ENCODE measurements at regions not wholly inside any gene's neighbourhood (a gene's known extent, or its start where the extent isn't known, plus 50 kb on each side); places are given as distances from the start of the nearest gene placed in this dataset.

DNA sequence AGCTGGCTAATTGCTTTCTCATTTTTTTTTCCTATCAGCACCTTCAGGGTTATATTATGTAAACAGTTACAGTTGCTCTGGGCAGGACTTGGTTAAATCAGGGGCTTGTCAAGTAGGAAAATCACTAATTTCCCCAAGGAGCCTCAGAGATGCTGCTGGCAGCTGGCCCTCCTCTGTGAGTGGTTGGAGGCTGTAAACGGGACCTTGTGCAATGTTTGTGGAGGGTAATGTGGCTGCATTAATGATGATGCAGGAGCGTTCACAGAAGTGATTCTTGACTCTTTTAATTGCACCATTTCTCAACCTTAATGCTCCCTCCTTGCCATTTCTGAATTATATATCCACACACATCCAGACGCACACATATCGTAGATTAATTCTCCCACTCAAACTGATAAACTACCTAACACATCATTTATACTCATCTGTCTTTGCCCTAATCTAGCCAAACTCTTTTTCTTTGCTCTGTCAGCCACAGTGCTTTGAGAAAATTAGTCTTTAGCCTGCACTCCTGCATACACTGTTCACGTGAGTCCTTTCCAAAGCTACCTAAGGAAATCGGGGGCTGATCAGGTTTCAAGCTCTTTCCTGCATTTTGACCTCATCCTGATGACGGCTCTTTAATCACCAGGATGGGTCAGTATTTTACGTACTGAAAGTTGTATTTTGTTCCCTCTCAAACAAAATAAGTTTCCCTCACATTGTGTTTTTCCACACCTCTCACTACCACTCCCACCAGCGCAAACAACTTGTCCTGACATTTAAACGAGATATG lies 154.4 kb upstream of the PIRT start:
- TF ChIP-seq, protein P1, sequence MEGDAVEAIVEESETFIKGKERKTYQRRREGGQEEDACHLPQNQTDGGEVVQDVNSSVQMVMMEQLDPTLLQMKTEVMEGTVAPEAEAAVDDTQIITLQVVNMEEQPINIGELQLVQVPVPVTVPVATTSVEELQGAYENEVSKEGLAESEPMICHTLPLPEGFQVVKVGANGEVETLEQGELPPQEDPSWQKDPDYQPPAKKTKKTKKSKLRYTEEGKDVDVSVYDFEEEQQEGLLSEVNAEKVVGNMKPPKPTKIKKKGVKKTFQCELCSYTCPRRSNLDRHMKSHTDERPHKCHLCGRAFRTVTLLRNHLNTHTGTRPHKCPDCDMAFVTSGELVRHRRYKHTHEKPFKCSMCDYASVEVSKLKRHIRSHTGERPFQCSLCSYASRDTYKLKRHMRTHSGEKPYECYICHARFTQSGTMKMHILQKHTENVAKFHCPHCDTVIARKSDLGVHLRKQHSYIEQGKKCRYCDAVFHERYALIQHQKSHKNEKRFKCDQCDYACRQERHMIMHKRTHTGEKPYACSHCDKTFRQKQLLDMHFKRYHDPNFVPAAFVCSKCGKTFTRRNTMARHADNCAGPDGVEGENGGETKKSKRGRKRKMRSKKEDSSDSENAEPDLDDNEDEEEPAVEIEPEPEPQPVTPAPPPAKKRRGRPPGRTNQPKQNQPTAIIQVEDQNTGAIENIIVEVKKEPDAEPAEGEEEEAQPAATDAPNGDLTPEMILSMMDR (IDR thresholded peaks at IDR 0.05), result no peak
- no peak for TF ChIP-seq ZFX (IDR thresholded peaks at IDR 0.05; ENCODE audit: borderline replicate concordance)

DNA sequence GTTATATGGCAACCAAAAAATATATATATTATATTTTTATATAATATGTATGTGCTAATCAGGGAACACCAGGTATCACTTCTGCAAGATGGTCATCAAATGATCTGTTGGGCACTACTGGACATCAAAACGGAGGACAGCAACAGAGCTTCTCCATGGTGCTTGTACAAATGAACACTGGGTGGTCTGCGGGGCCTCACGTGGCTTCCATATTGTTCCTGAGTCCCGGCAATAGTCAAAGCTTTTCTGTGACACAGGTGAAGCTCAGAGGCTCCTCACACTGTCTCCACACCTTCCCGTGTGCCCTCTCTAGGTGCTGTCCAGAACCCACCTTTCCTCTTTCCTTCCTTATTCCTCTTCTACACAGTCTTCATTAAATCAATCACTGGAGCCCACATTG lies 149.9 kb upstream of the PIRT start:
- no peak for TF ChIP-seq ZFX (IDR thresholded peaks at IDR 0.05; ENCODE audit: borderline replicate concordance)
- TF ChIP-seq, protein P1 (IDR thresholded peaks at IDR 0.05), result no peak
- no peak overlapping the region for H3K27ac ChIP-seq

More for the DNA sequence above, 154.4 kb upstream of the PIRT start:
- no peak overlapping the region for H3K27ac ChIP-seq

DNA sequence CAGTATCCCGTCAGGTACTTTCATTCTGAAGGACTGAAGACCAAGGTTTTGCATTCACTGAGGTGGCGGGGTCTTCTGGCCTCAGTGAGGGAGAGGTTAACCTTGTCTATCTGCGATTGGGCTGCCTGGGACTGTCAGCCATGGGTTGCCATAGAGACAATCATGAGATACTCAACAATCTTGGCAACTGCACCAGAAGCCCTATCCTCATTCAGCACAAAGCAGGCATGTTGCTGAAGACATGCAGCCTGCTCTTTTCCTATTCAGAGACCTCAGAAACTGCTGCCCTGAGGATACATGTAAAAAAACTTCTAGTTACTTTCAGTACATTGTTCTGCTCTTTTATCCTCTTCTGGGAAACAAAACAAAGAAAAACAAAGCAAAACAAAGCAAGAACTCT lies 146.3 kb upstream of the PIRT start:
- TF ChIP-seq, protein P1 (IDR thresholded peaks at IDR 0.05), result no peak
- TF ChIP-seq ZFX (IDR thresholded peaks at IDR 0.05; ENCODE audit: borderline replicate concordance), result no peak
- H3K27ac ChIP-seq, result no peak overlapping the region

DNA sequence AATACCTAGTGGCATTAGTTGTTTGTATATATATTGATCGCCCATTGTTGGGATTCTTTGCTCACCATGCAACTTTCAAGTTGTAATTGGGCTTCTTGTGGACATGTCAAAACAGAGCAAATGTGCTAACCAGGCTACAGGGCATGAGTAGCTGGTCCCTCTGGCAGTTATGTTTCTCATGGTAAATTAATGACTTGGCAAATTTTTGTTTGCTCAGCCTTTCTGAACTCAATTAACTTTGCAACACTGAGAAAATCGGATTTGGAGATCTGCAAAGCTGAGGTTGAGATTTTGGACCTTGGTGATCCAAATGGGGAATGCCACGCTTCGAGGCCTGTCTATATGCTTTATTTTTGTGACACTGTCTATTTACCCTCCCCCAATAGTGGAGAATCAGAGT lies 138.5 kb upstream of the PIRT start:
- no peak for TF ChIP-seq ZFX (IDR thresholded peaks at IDR 0.05; ENCODE audit: borderline replicate concordance)
- TF ChIP-seq, protein P1 (IDR thresholded peaks at IDR 0.05), result no peak

DNA sequence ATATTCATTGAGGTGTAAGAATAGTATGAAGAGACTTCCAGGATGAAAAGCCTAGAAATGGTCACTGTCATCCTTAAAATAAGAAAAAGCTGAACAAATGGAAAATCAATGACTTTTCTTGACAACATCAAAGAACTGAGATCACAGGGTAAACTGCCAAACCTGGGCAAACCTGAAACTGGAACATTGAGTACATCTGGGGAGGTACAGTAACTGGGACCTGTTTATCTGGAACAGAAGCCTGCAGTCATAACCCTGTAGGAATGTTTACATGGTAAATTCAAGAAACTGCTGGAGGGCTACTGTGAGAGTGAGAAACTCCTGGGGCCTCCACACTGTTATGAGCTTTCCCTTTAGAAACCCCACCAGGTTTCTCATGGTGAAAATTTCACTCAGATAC lies 130.1 kb upstream of the PIRT start:
- no peak for TF ChIP-seq ZFX (IDR thresholded peaks at IDR 0.05; ENCODE audit: borderline replicate concordance)
- TF ChIP-seq, protein P1 (IDR thresholded peaks at IDR 0.05), result no peak
- H3K27ac ChIP-seq, result no peak overlapping the region

More for the DNA sequence above, 138.5 kb upstream of the PIRT start:
- no peak overlapping the region for H3K27ac ChIP-seq

DNA sequence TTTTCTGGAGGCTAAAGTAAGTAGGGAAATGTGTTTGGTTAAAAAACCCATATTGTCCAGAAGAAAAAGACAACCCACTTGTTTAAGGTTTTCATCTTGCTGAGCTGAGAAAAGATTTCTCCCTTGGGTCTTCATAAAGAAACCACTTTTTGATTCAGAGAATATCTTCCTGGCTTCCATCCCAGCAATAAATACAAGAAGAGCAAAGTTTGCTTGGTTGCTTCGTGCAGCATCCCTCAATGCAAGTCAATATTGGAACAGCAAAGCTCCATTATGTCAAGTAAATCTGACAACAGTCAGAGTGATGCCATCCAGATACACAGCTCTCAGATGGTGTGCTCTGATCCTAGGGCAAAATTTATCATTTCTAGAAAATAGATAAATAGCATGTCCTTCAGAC lies 118.9 kb upstream of the PIRT start:
- TF ChIP-seq, protein P1 (IDR thresholded peaks at IDR 0.05), result no peak
- no peak for TF ChIP-seq ZFX (IDR thresholded peaks at IDR 0.05; ENCODE audit: borderline replicate concordance)
- H3K27ac ChIP-seq, result no peak overlapping the region

DNA sequence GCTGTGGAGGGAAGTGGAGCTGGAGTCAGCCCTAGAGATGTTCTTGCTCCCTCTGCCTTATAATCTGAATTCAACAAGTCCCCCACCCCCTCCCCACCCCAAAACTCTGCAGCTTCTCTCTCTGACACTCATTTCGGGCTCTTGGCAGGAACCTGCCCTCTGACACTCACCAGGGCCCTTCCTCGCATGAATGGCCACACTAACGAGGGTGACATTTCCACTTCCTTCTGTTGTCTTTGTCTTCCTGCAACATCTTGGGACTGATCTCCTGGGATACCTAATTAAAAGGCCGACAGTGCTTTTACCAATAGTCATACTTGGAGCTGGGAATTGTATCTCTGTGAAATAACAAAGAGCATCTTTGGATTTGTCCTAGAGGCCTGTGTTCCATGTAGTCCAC lies 106.9 kb upstream of the PIRT start:
- H3K27ac ChIP-seq, result no peak overlapping the region
- no peak for TF ChIP-seq ZFX (IDR thresholded peaks at IDR 0.05; ENCODE audit: borderline replicate concordance)
- TF ChIP-seq, protein P1 (IDR thresholded peaks at IDR 0.05), result no peak

All from 22Rv1 (cell line).